Omental fat pad (tissue), 3 donors: ENCODE measurements at regions not wholly inside any gene's neighbourhood (a gene's known extent, or its start where the extent isn't known, plus 50 kb on each side); places are given as distances from the start of the nearest gene placed in this dataset.

Source experiments
- ATAC-seq: fragments of 150-250 bp; one replicate; pipeline ENCODE4 v1.9.1; 2016; ENCODE audit warnings: mild to moderate bottlenecking, moderate library complexity; ENCODE audit not compliant: low FRiP score
- DNase-seq: peaks from one replicate; pipeline ENCODE4 v3.0.0-alpha.2; 2019; ENCODE audit warnings: low spot score
- CTCF ChIP-seq, 3 donors: fragments of 450-650 bp; IDR thresholded peaks; one replicate each; pipeline ENCODE4 v1.5.1; 2016 to 2017; ENCODE audit warnings: antibody characterized with exemption in 3 of 3, mild to moderate bottlenecking in 3 of 3, moderate library complexity in 2 of 3

- TF ChIP-seq CTCF (IDR thresholded peaks at IDR 0.05) = no peak
Measured at GRCh38 chr9:79335987-79336386, 235.8 kb upstream of the TLE4 start.

DNA sequence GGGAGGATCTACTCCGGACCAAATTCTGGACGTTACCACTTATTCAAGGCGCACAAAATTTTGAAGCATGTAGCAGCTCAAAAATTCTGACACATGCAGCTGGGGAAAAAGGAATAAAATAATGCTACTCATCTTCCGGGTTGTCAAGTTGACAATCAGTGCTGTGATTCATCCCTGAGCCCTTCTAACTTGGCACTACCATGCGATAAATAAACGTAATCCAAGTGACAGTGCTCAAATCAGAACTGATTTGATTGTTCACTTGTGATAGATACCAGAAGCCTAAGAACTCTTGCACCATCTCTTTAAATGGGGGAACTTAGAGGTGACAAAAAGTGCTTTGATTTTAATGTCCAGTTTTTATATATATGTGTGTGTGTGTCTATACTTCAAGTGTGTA lies 230.2 kb upstream of the TLE4 start:
- ATAC-seq (no peak), DNase-seq (no peak)
- TF ChIP-seq CTCF (IDR thresholded peaks at IDR 0.05) = no peak

More at GRCh38 chr9:79335987-79336386, 235.8 kb upstream of the TLE4 start:
- no peak for ATAC-seq
- no peak for DNase-seq

DNA sequence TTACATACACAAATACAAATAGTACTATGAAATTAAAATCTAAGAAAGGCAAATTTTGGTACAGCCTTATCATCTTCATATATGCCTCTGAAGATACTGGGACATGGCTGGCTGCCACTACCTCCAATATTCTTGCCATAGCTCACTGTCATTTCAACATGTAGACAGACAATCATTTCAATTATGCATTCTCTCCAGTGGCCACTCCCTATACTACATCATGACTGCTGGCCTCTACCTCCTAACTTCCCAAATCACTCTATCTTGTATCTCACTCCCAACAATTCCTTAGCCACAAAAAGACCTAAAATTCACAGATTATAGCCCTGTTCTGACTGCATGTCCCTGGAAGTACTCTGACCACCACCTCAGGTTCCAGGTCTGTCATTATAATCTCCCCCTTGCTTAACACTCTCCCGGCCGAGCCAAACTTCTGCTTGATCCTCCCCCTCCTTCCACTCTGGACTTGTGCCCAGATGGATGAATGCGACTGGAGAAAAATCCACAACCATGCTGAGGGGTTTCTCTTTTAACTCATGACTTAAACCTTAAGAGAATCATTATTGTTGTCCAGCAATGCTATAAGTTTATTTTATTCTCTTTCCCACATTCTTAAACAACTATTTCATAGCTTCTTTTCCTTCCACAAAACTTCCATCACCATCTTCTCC lies 225.3 kb upstream of the TLE4 start:
- no peak for TF ChIP-seq CTCF (IDR thresholded peaks at IDR 0.05)
- DNase-seq = no peak
- no peak for ATAC-seq

GRCh38 chr9:79352322-79352721 lies 219.4 kb upstream of the TLE4 start:
- ATAC-seq (no peak), DNase-seq (no peak)
- no peak for TF ChIP-seq CTCF (IDR thresholded peaks at IDR 0.05)

GRCh38 chr9:79353856-79354520 lies 217.8 kb upstream of the TLE4 start:
- no peak for ATAC-seq
- no peak for TF ChIP-seq CTCF (IDR thresholded peaks at IDR 0.05)

GRCh38 chr9:79357194-79357593 lies 214.6 kb upstream of the TLE4 start:
- ATAC-seq = no peak
- DNase-seq = no peak
- no peak for TF ChIP-seq CTCF (IDR thresholded peaks at IDR 0.05)

More at GRCh38 chr9:79353856-79354520, 217.8 kb upstream of the TLE4 start:
- no peak for DNase-seq

GRCh38 chr9:79357616-79358015 lies 214.1 kb upstream of the TLE4 start:
- ATAC-seq (no peak), DNase-seq (no peak)
- TF ChIP-seq CTCF (IDR thresholded peaks at IDR 0.05) = no peak
